ENCODE measurements at regions not wholly inside any gene's neighbourhood (a gene's known extent, or its start where the extent isn't known, plus 50 kb on each side); places are given as distances from the start of the nearest gene placed in this dataset.

DNA sequence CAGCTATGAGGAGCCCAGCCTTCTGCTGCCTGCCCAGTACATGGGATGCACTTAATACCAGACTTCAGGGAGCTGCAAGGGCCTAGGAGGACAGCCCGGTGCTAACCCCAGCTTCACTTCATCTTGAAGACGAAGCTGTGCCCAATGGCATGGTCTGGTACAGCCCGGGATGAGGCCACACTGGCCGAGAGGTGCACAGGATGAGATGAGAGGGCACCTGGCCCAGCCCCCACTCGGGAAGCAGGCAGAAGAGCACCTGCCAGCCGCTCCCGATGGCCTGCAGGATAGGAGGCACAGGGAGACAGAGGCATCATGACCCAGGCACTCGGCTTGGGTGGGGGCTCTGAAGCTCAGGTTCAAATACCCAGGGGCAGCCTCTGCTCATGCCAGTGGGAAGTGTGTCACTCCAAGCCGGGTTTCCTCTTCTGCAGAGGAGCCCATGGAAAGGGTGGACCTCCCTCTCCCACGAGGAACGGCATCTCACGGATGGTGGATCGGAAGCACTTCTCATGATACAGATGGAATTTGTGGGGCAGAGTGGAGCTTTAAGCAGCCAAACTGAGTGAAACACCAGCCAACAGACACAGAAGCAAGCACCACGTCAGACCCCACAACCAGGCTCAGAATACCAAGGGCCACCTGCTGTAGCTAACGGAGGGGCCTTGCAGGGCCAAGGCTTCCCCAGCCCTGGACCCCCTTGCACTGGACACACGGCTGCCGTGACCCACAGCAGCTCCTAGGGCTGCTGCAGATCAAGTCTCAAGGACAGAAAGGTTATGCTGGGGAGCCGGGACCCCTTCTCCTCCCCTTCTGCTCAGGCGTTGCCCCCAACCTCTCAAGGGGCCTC, 875.2 kb downstream of the BRD1 start:
- no peak for DNase-seq (ENCODE audit: low spot score)

DNA sequence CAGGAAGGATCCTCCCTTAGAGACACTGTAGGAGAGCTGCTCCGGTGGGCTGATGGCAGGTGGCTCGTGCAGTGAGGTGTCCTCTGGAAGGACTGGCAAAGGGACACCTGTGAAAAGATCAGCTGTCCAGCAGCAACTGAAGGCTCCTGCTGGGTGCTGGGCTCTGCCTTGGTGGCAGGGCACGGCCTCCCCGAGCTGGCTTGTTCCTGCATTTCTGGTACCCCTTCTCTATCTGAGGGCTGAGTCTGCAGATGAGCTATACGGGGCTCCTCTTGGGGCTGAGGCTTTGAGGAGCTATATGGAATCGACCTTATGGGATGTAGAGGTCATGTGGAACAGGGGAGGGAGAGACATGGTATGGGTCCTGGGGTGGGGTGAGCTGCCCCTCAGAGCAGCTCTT, 875.8 kb downstream of the BRD1 start:
- DNase-seq (ENCODE audit: low spot score): no peak

DNA sequence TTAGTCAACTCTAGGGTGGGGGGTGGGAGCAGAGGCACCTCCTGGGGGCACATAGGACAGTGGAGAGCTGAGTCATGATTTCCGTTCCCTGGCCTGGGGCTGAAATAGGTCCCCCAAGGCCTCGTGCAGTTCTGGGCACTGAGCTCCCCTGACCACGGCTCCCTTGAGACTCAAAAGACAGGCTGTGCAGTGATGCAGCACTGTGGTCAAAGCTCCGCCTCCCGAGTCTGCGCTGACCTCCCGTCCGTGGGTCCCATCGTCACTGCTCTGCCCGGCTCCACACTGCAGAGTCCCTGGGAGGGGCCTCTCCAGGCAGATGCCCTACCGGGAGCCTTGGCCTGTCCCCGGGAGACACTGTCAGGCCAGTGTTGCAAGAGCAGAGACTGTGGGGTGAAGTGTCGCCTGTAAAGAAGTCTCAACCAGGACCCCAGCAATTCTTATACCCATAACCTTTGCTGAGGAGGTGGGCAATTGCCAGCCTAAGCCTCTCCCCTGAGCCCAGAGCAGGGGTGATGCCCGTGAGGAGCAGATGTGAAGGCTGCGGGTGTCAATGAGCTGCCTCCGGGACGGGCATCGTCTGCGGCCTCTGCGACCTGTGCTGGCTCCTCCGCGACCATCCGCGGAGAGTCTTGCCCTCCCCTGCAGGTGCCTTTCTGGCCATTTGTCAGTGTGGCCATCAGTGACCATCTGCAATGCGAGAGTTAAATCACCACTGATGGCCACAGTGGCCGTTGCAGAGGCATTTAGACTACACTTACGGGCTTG, 877.3 kb downstream of the BRD1 start:
- DNase-seq (ENCODE audit: low spot score): no peak

DNA sequence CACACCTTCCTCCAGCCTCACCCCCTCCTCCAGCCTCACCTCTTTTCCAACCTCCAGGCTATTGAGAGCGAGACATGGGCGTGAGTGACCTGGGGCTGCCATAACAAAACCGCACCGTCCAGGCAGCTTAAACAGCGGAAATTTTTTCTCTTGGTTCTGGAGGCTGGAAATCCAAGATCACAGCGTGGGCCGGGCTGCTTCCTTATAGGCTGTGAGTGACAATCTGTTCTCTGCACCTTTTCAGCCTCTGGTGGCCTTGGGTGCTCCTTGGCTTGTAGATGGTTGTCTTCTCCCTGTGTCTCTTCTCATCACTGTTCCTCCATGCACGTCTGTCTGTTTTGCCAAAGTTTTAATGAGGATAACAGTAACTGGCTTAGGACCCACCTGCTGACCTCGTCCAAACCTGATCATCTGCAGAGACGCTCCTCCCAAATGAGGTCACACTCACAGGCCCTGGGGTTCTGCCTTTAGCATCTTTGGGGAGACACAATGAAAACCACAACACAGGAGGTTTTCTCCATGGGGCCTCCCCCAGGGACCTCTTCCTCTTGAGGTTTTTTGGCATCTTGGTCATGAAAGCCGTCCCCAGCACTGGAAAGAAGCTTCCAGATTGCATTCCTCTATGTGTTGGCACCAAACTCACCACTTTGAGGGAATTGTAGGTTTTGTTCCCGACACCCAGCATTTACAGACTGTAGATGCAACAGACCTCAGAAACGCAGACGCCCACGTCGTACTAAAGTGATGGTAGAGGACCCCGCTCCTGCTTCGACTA, 878.1 kb downstream of the BRD1 start:
- DNase-seq (ENCODE audit: low spot score): no peak

DNA sequence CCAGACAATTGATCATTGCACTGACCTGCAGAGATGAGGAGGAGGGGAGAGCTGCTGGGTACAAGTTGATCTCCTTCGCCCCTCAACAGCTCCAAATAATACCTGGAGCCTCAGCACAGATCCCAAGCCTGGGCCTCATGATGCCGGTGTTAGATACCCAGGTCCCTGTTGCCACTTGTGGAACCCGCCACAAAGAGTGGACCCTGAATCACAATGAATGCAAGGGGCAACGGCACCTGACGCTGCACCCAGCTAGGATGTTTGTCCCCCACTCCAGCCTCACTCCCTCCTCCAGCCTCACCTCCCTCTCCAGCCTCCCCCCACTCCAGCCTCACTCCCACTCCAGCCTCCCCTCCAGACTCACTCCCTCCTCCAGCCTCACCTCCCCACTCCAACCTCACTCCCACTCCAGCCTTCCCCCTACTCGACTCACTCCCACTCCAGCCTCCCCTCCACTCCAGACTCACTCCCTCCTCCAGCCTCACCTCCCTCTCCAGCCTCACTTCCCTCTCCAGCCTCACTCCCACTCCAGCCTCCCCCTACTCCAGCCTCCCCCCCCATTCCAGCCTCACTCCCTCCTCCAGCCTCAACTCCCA, 879.0 kb downstream of the BRD1 start:
- DNase-seq (ENCODE audit: low spot score): no peak

DNA sequence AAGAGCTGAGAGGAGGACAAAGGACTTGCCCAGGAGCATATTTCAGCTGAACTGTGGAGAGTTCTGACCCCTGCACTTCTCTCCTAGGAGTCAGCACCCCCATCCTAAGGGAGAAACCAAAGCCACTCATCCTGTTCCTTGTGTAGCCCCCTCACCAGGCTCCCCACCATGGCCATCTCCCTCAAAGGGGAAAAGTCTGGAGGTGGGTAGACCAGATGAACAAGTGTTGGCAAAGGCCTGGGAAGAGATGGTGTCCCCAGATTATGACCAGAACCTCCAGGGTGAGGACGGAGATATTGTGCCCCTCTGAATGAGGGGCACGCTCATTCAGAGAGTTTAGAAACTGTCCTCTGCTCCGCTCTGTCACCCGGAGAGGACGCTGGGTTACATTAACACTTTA, 880.0 kb downstream of the BRD1 start:
- no peak for DNase-seq (ENCODE audit: low spot score)

DNA sequence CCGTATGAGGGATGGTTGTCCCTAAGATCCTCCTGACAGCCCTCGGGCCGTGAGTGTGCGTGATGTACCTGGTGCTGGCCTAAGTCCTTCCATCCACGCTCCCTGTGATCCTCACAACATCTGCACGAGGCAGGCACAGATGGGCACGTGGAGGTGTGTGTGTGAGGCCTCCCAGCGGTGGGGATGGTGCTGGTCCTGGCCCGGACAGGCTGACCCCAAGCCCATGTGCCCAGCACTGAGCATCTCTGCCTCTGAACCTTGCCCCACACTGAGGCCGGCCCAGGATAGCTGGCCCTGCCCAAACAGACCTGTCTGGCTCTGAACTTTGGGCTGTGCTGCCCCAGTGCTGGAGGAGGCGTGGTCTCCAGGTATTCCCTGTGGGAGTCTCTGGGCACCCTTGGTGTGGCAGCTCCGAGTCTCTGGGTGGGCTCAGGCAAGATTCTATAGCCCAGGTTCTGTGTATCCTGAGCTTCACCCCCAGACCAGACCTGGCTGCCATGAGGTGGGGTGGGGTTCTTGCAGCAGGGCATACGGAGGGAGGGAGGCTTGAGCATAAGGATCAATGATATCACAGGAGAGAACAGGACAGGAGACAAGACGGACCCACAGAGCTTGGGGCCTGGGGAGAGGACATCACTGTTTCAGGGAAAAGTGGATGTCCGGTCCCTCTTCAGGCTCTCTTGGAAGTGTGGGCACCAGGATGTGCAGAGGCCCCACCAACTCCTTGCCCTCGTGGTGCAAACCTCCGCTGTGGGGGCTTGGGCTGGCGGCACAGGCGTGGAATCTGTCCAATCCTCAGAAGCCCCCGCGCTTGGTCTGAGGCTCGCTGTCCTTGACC, 881.8 kb downstream of the BRD1 start:
- DNase-seq (ENCODE audit: low spot score): no peak

DNA sequence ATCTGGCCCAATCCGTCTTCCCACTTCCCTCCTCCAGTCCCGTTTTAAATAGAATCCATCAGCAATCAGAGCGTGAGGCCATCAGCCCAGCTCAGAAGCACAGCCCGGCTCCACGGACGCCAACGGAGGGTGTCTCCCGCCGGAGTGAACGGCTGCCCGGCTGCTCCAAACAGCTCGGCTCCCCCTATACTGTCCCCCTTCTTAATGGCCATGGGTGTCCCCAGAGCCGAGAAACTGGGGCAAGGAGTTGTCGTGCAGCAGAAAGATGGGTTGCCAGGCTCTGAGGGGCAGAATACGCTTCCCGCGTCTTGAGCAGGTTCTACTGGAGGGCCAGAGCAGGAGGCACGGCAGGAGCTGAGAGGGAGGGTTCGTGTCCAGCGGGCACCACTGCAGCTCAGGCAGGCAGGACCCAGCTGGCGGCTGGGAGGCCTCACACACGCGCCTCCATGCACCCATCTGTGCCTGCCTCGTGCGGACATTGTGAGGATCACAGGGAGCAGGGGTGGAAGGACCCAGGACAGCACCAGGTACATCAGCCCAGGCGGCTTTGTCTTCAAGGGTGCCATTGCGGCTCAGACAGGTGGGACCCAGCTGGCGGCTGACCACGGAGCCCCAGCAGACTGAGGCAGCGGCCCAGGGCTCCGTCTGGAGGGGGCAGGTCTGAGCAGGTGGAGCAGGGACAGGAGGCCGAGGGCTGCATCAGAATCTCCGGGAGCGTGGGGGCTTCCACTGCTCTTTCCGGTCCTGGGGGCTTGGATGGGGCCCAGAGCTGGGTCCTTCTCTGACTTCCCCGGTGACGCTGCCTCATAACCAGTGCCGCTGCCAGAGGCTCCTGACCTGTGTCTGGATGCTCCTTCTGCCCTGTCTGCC, 882.7 kb downstream of the BRD1 start:
- no peak for DNase-seq (ENCODE audit: low spot score)

DNA sequence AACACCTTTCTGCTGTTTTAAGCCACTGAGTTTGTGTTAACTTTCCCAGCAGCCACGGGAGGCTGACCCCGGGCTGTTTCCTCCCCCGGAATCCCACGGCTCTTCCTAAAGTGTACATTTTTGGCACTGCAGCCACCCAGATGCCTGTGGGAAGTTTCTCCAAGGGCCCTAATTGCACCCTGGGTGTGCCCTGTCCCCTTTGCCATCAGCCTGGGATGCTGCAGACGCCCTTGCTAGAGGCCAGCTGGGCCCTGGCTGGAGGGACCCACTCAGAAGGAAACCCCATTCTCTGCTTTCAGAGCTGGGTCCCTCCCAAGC, 883.3 kb downstream of the BRD1 start:
- DNase-seq (ENCODE audit: low spot score): no peak

DNA sequence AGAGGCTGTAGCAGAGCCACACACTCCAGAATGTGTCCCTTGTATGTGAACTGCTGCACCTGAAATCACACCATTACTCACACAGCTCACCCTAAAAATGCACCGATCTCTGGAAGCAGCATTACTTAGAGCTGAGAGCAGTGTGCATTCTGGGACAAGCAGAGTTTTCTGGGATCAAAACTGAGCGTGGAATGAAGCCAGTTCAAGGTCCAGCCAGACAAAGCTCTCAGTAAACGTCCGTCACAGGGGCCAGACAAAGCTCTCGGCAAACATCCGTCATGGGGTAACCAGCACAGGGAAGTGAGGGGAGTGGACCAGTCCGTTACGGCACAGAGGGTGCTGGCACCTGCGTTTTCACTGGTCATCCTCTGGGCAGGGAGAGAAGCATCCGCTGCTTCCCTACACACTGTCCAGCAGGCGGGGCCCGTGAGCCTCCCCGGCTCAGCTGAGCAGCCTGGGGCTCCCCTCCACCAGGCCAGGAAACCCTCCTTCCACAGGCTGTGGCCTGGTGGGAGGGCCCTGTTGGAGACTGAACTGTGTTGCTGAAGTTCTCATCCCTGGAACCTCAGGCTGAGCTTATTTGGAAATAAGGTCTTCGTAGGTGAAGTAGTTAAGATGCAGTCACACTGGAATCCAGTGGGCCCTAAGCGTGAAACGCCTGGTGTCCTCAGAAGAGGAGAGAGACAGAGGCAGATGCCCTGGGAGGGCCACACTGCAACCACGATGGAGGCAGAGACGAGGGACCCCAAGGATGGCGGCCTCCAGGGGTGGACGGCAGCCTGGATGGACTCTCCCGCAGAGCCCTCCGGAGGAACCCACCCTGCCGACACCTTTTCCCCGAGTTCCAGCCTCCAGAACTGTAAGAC, 883.9 kb downstream of the BRD1 start:
- peak; percentile 88 for DNase-seq (ENCODE audit: low spot score)

DNA sequence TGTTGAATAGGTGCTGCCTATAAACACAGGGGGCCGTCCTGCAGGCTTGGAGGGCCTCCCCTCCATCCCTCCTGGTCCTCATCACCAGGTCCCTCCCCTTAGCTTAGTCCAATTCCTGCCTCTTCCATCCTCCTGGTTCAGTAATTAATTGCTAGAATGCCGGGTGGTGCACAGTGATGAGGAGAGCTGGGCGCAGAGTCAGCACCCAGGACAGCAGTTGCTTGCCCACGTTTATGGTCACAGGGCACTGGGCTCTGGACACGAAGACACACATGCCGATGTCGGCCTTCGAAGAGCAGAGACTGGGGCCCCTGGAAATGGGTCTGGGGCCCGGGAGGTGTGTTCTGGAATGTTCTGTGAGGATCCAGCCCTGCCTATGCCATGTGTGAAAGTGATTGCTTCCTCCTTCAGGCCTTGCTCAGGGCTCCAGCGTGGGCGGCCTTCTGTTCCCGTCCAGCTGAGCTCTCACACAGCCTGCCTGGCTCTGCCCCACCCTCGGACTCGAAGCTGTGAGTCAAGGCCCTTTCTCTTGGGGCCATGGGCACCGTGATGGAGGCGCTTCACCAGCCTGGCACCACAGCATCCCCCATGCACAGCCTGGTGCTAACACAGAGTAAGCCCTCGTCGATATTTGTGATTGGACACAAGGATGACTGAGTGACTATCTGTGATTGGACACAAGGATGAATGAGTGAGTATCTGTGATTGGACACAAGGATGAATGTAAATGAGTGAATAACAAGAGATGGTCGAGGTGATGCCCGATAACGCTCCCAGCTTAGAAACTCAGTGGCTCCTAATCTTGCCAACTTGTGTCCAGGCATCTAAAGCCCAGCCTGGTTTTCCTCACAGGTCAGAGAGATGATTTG, 884.7 kb downstream of the BRD1 start:
- DNase-seq (ENCODE audit: low spot score): no peak

DNA sequence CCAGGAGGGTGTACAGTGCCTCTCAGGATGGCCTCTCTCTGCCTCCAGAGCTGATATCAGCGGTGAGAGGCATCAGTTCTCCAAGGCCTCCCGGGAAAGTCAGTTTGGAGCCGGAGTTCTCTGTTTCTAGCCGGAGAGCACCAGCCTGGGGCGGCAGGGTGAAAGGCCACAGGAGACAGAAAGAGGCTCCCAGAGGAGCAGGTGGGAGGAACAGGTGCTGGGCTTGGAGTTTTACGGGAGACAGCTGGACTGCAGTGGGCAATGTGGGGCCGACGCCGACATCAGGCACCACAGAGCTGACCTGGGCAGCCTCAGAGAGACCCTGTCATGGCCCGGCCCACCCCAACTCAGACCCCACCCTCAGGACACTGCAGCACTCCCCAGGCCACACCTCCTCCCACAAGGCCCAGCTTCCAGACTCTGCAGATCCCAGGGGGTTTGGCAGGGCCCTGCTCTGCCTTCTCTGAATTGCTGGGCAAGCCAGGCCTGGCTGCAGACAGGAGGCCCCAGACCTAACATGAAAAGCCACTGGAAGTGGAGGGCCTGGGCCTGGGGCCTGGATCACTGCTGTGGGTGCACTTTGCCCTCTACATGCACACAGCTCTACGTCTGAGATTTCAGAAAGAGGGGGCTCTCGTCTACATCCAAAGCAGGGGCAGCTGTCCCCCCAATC, 885.6 kb downstream of the BRD1 start:
- no peak for DNase-seq (ENCODE audit: low spot score)

DNA sequence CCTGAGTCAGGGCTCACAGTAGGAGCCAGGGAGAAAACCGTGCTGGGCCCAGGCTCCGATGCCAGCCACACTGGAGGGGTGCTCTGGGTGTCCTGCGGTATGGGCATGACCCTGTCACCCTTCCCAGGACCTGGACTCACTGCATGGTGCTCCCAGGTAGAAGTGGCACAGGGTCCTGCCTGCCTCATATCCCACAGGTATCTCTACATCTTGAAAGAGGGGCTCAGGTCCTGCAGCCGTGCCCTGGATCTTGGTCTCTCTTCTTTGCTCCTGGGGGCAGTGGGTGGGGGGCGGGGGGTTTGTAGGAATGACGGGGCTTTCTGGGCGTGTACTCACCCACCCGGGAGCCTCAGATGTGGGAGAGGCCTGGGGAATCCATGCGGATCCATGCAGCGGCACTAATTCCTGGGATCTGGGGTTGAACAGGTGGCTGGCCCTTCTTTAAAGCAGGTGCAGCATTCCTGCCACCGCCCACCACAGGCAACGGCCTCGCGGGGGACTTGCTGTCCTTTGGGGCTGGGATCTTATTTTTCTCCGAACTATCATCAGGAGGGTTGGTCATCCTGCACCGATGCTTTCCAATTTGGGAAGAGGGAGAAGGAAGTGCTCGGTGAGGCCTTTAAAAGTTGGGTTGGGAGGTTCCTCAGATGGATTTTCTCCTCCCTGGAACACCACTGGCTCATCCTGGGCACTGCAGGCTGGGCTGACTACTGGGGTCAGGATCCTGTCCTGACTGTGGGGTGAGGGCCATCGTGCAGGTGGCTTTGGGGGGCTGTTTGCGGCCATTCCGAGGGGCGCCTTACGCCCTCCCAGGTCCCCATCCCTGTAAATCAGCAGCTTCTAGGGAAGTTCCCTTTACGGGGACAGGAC, 886.4 kb downstream of the BRD1 start:
- DNase-seq (ENCODE audit: low spot score): no peak

DNA sequence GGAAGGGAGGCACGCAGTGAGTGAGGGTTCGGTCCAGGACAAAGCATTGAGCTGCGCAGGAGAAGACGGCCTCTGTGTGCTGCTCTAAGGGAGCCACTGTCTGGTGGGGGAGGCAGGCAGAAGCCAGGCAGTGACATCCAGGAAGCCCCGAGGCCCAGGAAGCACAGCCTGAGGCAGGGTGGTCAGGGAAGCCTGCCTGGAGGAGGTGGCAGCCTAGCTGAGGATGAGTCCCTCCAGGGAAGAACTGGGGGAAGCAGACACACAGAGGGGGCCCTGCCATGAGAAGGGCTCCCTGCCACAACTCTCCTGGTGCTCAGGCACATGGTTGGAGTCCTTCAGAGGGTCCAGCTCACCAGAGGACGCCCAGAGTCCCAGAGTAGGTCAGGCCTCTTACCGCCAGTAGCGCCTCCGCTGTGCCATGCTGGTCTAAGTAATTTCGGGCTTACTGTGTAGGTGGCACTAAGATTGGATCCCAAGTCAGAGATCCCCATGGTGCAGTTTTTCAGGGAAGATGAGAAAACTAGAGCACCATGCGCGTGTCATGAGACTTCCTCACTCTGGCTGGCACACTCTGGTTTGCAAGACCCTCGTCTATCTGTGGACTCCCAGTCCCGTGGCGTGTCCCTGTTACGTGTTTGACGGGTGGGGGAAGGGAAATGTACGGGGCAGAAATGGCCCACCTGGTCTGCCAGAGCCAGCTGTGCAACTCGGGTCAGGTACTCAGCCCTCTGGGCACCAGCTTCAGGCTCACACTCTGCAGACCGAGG, 887.2 kb downstream of the BRD1 start:
- DNase-seq (ENCODE audit: low spot score): no peak

DNA sequence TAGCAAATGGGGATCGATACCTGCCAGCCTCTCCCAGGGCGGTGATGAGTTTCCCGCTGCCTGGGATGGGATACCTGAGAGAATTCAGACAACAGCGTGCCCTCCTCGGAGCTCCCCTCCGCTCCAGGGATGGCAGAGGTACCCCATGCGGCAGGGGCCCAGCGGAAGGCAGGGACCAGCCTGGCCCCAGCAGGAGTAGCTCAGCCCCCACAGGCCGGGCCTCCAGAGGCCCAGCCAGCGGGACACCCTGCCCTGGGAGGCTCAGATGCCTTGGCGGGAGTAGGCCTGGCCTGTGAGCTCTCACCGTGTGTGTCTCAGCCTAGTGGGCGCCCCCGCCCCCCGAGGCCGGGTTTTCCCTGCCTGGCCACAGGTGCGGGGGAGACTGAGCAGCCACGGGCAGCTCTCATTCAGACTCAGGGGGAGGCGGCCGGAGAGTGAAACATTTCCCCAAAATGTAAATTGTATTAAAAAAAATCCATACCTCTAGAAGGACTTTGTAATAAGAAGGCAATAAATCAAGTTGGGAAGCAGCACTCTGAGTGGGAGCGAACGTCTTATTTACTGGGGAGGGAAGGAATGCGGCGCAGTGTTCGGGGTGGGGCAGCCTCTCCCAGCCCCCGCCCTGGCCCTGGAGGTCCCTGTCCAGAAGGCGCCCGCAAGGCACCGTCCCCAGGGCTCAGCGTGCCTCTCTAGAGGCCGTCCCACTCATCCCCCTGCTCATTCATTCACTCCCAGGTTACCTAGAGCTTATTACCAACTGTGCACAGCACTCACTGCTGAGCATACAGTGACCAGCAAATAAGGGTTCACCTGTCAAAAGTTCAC, 888.0 kb downstream of the BRD1 start:
- no peak for DNase-seq (ENCODE audit: low spot score)

Data from iPS-NIHi11 (cell line).